PC-9 (cell line): ENCODE measurements at regions not wholly inside any gene's neighbourhood (a gene's known extent, or its start where the extent isn't known, plus 50 kb on each side); places are given as distances from the start of the nearest gene placed in this dataset.

Source experiments
- CTCF ChIP-seq: fragments of 200-600 bp; sonication (generic); conservative IDR thresholded peaks from 2 replicates; pipeline ENCODE4 v1.6.1; 2017; ENCODE audit warnings: mixed run types, antibody characterized with exemption, mild to moderate bottlenecking, moderate library complexity
- EZH2 ChIP-seq: fragments of 200-600 bp; sonication (generic); IDR thresholded peaks from 2 replicates; pipeline ENCODE4 v1.8.0; 2017; ENCODE audit warnings: antibody characterized with exemption, low read depth

- TF ChIP-seq CTCF = no peak
- no peak for TF ChIP-seq EZH2
These were observed 312.9 kb downstream of the MYCN start for GRCh38 chr2:16253291-16253690.
